GM10248 (cell line): ENCODE measurements at regions not wholly inside any gene's neighbourhood (a gene's known extent, or its start where the extent isn't known, plus 50 kb on each side); places are given as distances from the start of the nearest gene placed in this dataset.

ENCODE experiments used
- CTCF ChIA-PET: fragments of 300-600 bp; sonication (Branson Sonifier 250); formaldehyde crosslinking; extraction: SDS; loops from one replicate; lab custom pipeline; 2021; ENCODE audit warnings: antibody characterized with exemption; lab: Yijun Ruan, JAX
- POLR2A ChIA-PET: fragments of 350-650 bp; sonication (Branson Sonifier 250); formaldehyde crosslinking; extraction: SDS; loops from one replicate; lab custom pipeline; 2020; ENCODE audit warnings: antibody characterized with exemption; lab: Yijun Ruan, JAX
- DNase-seq: peaks from one replicate; pipeline ENCODE4 v3.0.0; 2012; ENCODE audit errors: extremely low spot score
- CTCF ChIP-seq: IDR thresholded peaks from 2 replicates; pipeline ENCODE4 v1.5.1; 2012; ENCODE audit warnings: mild to moderate bottlenecking, low read depth; ENCODE audit errors: extremely low read depth, missing control alignments, control extremely low read depth

GRCh38 chr5:34585601-34586104, 70.5 kb upstream of the RAI14 start:
- POLR2A ChIA-PET: no interaction called here

GRCh38 chr5:34586117-34586885, 69.8 kb upstream of the RAI14 start:
- no peak for TF ChIP-seq CTCF
- CTCF ChIA-PET: interaction anchor here (0.7 to 2.2 kb wide), 7 partner anchors 10 to 105 kb away, joined by 3 to 7 read pairs (median 3); no protein-coding TSS in a partner anchor
- POLR2A ChIA-PET: no interaction called here
- DNase-seq: no peak

More at GRCh38 chr5:34585601-34586104, 70.5 kb upstream of the RAI14 start:
- no peak for TF ChIP-seq CTCF
- CTCF ChIA-PET: interaction anchor here (0.7 to 2.2 kb wide), 4 partner anchors 9 to 106 kb away, joined by 3 to 7 read pairs (median 3); no protein-coding TSS in a partner anchor
- DNase-seq: no peak

- POLR2A ChIA-PET: no interaction called here
- TF ChIP-seq CTCF: no peak
- CTCF ChIA-PET: interaction anchor here (1.1 to 1.6 kb wide), 5 partner anchors 12 to 113 kb away, joined by 3 to 5 read pairs (median 3); no protein-coding TSS in a partner anchor
- no peak for DNase-seq
Observed at GRCh38 chr5:34587355-34588241, 68.5 kb upstream of the RAI14 start.

GRCh38 chr5:34589832-34590231, 66.3 kb upstream of the RAI14 start:
- CTCF ChIA-PET: interaction anchor here (0.9 to 1.3 kb wide), 4 partner anchors 12 to 309 kb away, joined by 3 to 5 read pairs (median 4); no protein-coding TSS in a partner anchor
- no peak for DNase-seq
- TF ChIP-seq CTCF: no peak
- POLR2A ChIA-PET: no interaction called here

- TF ChIP-seq CTCF: no peak
- DNase-seq: no peak
- ChIA-PET POLR2A (no interaction called here), CTCF (interaction anchor here (1.3 kb wide), 1 partner anchor 14 kb away, joined by 6 read pairs; no protein-coding TSS in a partner anchor)
Observed at GRCh38 chr5:34591723-34592122, 64.4 kb upstream of the RAI14 start.
